Trophoblast cell (in vitro differentiated cells and primary cell): ENCODE measurements at regions not wholly inside any gene's neighbourhood (a gene's known extent, or its start where the extent isn't known, plus 50 kb on each side); places are given as distances from the start of the nearest gene placed in this dataset.

Experiments
- DNase-seq, 2 donors: peaks; one replicate each; pipeline ENCODE4 v3.0.0-alpha.2; 2016
- H2AFZ ChIP-seq: 2 replicates; pipeline ENCODE4 v1.6.1; 2013; ENCODE audit warnings: low read length, moderate library complexity, mild to moderate bottlenecking; ENCODE audit not compliant: insufficient read depth, poor library complexity
- H2AK5ac ChIP-seq: 2 replicates; pipeline ENCODE4 v1.6.1; 2013; ENCODE audit warnings: mild to moderate bottlenecking, low read length
- H2BK120ac ChIP-seq: 2 replicates; pipeline ENCODE4 v1.6.1; 2013; ENCODE audit warnings: low read length, mild to moderate bottlenecking, moderate library complexity; ENCODE audit not compliant: insufficient read depth, poor library complexity
- H2BK12ac ChIP-seq: 2 replicates; pipeline ENCODE4 v1.6.1; 2013; ENCODE audit warnings: mild to moderate bottlenecking, low read length, moderate library complexity
- H2BK5ac ChIP-seq: 2 replicates; pipeline ENCODE4 v1.6.1; 2013; ENCODE audit warnings: low read length, low read depth, moderate library complexity, mild to moderate bottlenecking; ENCODE audit not compliant: poor library complexity
- H3K14ac ChIP-seq: 2 replicates; pipeline ENCODE4 v1.6.1; 2013; ENCODE audit warnings: mild to moderate bottlenecking, low read length
- H3K18ac ChIP-seq: 2 replicates; pipeline ENCODE4 v1.6.1; 2013; ENCODE audit warnings: mild to moderate bottlenecking, low read length
- H3K23ac ChIP-seq: 2 replicates; pipeline ENCODE4 v1.6.1; 2013; ENCODE audit warnings: low read length
- H3K27ac ChIP-seq: 2 replicates; pipeline ENCODE4 v1.5.1; 2013; ENCODE audit warnings: low read depth, mild to moderate bottlenecking, inconsistent platforms, low read length, moderate library complexity
- H3K27me3 ChIP-seq: 2 replicates; pipeline ENCODE4 v1.6.1; 2013; ENCODE audit warnings: inconsistent platforms, mild to moderate bottlenecking, low read length, moderate library complexity; ENCODE audit not compliant: insufficient read depth
- H3K36me3 ChIP-seq, 2 experiments: 1 replicate in 1 of 2; 2 replicates in 1 of 2; pipeline ENCODE4 v1.6.1; 2013; ENCODE audit warnings: low read length in 2 of 2, mild to moderate bottlenecking in 2 of 2, moderate library complexity in 1 of 2; ENCODE audit not compliant: insufficient read depth in 2 of 2, control insufficient read depth in 1 of 2
- H3K4ac ChIP-seq: 2 replicates; pipeline ENCODE4 v1.6.1; 2013; ENCODE audit warnings: low read depth, mild to moderate bottlenecking, low read length, moderate library complexity
- H3K4me1 ChIP-seq, 2 experiments: 1 replicate in 1 of 2; 2 replicates in 1 of 2; pipeline ENCODE4 v1.6.1; 2013; ENCODE audit warnings: low read length in 2 of 2, mild to moderate bottlenecking in 2 of 2, moderate library complexity in 1 of 2; ENCODE audit not compliant: insufficient read depth in 2 of 2, control insufficient read depth in 1 of 2
- H3K4me2 ChIP-seq: 2 replicates; pipeline ENCODE4 v1.6.1; 2013; ENCODE audit warnings: inconsistent platforms, mild to moderate bottlenecking, low read length, moderate library complexity
- H3K4me3 ChIP-seq: 2 replicates; pipeline ENCODE4 v1.5.1; 2013; ENCODE audit warnings: mild to moderate bottlenecking, low read depth, low read length, inconsistent platforms
- H3K79me1 ChIP-seq: one replicate; pipeline ENCODE4 v1.6.1; 2013; ENCODE audit warnings: low read length
- H3K79me2 ChIP-seq: 2 replicates; pipeline ENCODE4 v1.6.1; 2013; ENCODE audit warnings: low read length, mild to moderate bottlenecking; ENCODE audit not compliant: control insufficient read depth, insufficient read depth, poor library complexity
- H3K9ac ChIP-seq: 2 replicates; pipeline ENCODE4 v1.6.1; 2013; ENCODE audit warnings: mild to moderate bottlenecking, low read length
- H3K9me3 ChIP-seq: 2 replicates; pipeline ENCODE4 v1.6.1; 2013; ENCODE audit warnings: low read depth, mild to moderate bottlenecking, control low read depth, inconsistent platforms, low read length; ENCODE audit not compliant: insufficient read depth
- H4K12ac ChIP-seq: 2 replicates; pipeline ENCODE4 v1.6.1; 2013; ENCODE audit warnings: low read depth, mild to moderate bottlenecking, low read length, moderate library complexity
- H4K8ac ChIP-seq: 2 replicates; pipeline ENCODE4 v1.6.1; 2013; ENCODE audit warnings: low read depth, mild to moderate bottlenecking, low read length, moderate library complexity
- H4K91ac ChIP-seq: one replicate; pipeline ENCODE4 v1.6.1; 2013; ENCODE audit warnings: low read depth, mild to moderate bottlenecking, low read length, moderate library complexity
- WGBS: extraction: QIAGEN DNeasy Blood & Tissue Kit; methylation state at CpG from one replicate; pipeline ENCODE4 v1.1.7; 2013; ENCODE audit warnings: missing lambda C conversion rate; ENCODE audit not compliant: insufficient read length, insufficient coverage; ENCODE audit errors: extremely low coverage; 5-methylcytosine and 5-hydroxymethylcytosine counted together

DNA sequence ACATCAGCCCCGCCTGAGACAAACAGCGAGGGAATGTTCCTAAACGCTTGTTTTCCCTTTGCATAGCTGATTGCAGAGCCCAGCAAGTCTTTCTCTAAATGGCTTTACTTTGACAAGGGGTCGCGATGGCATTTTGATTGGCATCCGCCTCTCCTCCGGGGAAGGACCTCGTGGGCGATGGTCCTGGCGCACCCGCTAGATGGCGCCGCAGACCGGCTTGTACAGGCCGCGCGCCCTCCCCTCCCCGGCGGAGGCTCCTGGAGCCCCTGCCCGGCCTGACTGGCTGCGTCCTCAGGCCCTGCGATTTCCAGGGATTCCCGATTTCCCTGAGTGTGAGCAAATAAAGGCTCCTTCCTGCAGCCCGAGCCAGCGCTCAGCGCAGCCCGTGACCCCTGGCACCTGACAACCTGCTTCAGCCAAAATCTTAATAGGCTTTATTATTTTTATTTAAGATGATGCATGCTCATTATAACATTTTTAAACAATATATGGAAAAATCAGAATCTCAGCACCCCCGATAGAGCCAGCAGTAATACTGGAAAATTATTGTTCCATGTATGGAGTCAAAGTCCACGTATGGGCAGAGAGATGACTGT lies 468.3 kb downstream of the AACS start:
- Histone ChIP-seq H2BK12ac (no peak overlapping the region), H2BK5ac (no peak overlapping the region), H3K23ac (no peak overlapping the region)

DNA sequence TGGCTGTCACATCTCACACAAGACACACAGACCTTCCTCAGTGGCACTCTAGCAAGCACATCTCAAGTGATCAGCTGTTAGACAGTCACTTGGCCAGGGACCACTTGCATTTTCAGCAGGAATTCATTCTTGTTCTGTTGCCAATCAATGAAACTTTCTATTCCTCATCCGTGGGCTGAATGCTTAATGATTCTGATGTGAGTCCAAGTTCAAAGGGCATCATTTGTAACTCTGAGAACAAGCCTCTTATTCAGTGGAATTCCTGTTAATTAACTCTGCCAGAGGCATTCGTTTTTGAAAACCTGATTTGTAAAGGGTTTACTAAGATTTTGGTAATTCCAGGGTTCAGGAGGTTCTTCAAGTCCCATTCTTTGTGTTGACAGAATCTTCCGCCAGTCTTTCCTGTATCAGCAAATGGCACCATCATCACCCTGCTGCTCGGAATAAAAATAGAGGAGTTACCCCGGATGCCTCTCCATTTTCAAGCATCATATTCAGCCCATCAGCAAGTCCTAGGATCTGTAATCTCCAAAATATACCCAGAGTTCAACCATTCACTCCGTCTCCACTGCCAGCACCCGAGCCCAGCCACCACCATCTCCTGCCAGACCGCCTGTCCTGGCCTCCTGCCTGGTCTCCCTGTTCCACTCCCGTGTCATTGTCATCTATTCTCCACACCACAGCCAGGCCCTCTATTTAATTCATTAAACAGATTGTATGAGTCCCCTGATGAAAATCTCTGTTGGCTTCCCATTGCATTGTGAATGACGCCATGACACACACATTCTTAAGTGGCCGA lies 473.4 kb downstream of the AACS start:
- no peak overlapping the region for H4K91ac ChIP-seq
- H3K9me3 ChIP-seq, result no peaks in the 10 kb centered on the region
- no peak overlapping the region for H3K4me2 ChIP-seq
- H3K4ac ChIP-seq, result no peak overlapping the region
- H2BK5ac ChIP-seq, result no peak overlapping the region
- no peak for DNase-seq
- peaks cover 0 to 4% of the 10 kb centered on the region in 2 experiments for H3K4me1 ChIP-seq
- H2AK5ac ChIP-seq, result no peak overlapping the region
- no peak overlapping the region for H2BK12ac ChIP-seq
- no peak overlapping the region for H2BK120ac ChIP-seq
- no peak overlapping the region for H3K18ac ChIP-seq
- no peak overlapping the region for H3K23ac ChIP-seq
- no peak overlapping the region for H2AFZ ChIP-seq
- no peak overlapping the region for H3K27ac ChIP-seq
- H3K9ac ChIP-seq, result no peak overlapping the region
- no CpG with 5 or more reads among the region's 11 CpGs for WGBS
- H4K12ac ChIP-seq, result no peak overlapping the region
- no peaks in the 10 kb centered on the region for H3K79me2 ChIP-seq
- H4K8ac ChIP-seq, result no peak overlapping the region
- H3K79me1 ChIP-seq, result no peaks in the 10 kb centered on the region
- no peaks in the 10 kb centered on the region for H3K27me3 ChIP-seq
- H3K4me3 ChIP-seq, result no peak overlapping the region
- H3K36me3 ChIP-seq, result no peaks in the 10 kb centered on the region
- no peak overlapping the region for H3K14ac ChIP-seq

More for the DNA sequence above, 468.3 kb downstream of the AACS start:
- WGBS, result no CpG with 5 or more reads among the region's 29 CpGs
- no peak overlapping the region for H3K4ac ChIP-seq
- no peak overlapping the region for H3K14ac ChIP-seq
- no peaks in the 10 kb centered on the region for H3K27me3 ChIP-seq
- H2AFZ ChIP-seq, result no peak overlapping the region
- H3K4me2 ChIP-seq, result no peak overlapping the region
- no peak overlapping the region for H4K12ac ChIP-seq
- H3K36me3 ChIP-seq, result no peaks in the 10 kb centered on the region
- no peak overlapping the region for H4K91ac ChIP-seq
- no peak overlapping the region for H3K18ac ChIP-seq
- peak in 1 of 2 donors; percentile 49 for DNase-seq
- no peak overlapping the region for H3K9ac ChIP-seq
- H4K8ac ChIP-seq, result no peak overlapping the region
- H2BK120ac ChIP-seq, result no peak overlapping the region
- no peak overlapping the region for H3K4me3 ChIP-seq
- no peak overlapping the region for H3K27ac ChIP-seq
- no peaks in the 10 kb centered on the region for H3K4me1 ChIP-seq
- H2AK5ac ChIP-seq, result no peak overlapping the region
- no peaks in the 10 kb centered on the region for H3K79me1 ChIP-seq
- H3K79me2 ChIP-seq, result no peaks in the 10 kb centered on the region
- no peaks in the 10 kb centered on the region for H3K9me3 ChIP-seq

- H3K4ac ChIP-seq, result no peak overlapping the region
- no CpG with 5 or more reads among the region's 5 CpGs for WGBS
Measured at GRCh38 chr12:125540580-125541204, 475.5 kb downstream of the AACS start.

DNA sequence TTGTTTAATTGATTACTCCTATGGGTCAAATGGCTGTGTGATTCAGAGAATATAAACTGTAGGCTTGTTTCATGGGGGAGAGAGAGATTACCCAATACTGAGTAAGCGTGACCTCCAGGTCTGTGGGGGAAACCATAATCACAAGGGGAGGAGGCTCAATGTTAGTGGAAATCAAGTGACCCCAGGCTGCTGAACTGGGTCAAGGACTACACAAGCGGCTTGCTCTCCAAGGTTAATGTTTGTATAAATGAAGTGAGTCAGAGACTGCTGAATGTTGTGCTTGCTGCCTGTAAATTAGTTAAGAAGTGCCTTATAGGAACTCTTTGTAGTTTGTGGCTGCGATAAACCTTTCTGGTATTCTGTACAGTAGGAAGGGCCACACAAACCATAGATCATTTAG lies 479.7 kb downstream of the AACS start:
- peaks cover 0 to 4% of the 10 kb centered on the region in 2 experiments for H3K4me1 ChIP-seq
- no peak overlapping the region for H2AFZ ChIP-seq
- H3K9me3 ChIP-seq, result peaks cover 3% of the 10 kb centered on the region
- no peak overlapping the region for H3K27ac ChIP-seq
- no peak for DNase-seq
- no peak overlapping the region for H3K18ac ChIP-seq
- no peak overlapping the region for H3K4me2 ChIP-seq
- H3K79me2 ChIP-seq, result no peaks in the 10 kb centered on the region
- H2BK120ac ChIP-seq, result no peak overlapping the region
- H3K4ac ChIP-seq, result no peak overlapping the region
- no peak overlapping the region for H4K12ac ChIP-seq
- no peak overlapping the region for H4K8ac ChIP-seq
- no peak overlapping the region for H2AK5ac ChIP-seq
- H3K79me1 ChIP-seq, result no peaks in the 10 kb centered on the region
- no peak overlapping the region for H2BK5ac ChIP-seq
- H2BK12ac ChIP-seq, result no peak overlapping the region
- no peak overlapping the region for H4K91ac ChIP-seq
- WGBS, result no CpG with 5 or more reads among the region's 3 CpGs
- H3K36me3 ChIP-seq, result no peaks in the 10 kb centered on the region
- H3K14ac ChIP-seq, result no peak overlapping the region
- H3K27me3 ChIP-seq, result no peaks in the 10 kb centered on the region
- H3K23ac ChIP-seq, result no peak overlapping the region
- H3K9ac ChIP-seq, result no peak overlapping the region
- H3K4me3 ChIP-seq, result no peak overlapping the region

More at GRCh38 chr12:125540580-125541204, 475.5 kb downstream of the AACS start:
- H3K4me3 ChIP-seq, result no peak overlapping the region
- H4K12ac ChIP-seq, result no peak overlapping the region
- no peak overlapping the region for H4K91ac ChIP-seq
- H4K8ac ChIP-seq, result no peak overlapping the region
- H3K79me1 ChIP-seq, result no peaks in the 10 kb centered on the region
- peaks cover 0 to 4% of the 10 kb centered on the region in 2 experiments for H3K4me1 ChIP-seq
- no peak overlapping the region for H3K18ac ChIP-seq
- H3K9me3 ChIP-seq, result no peaks in the 10 kb centered on the region
- no peaks in the 10 kb centered on the region for H3K79me2 ChIP-seq
- H3K36me3 ChIP-seq, result no peaks in the 10 kb centered on the region
- peak overlapping the region; percentile 36 for H3K27ac ChIP-seq
- peak; percentile 65 to 73 for DNase-seq
- H3K27me3 ChIP-seq, result no peaks in the 10 kb centered on the region
- H2AFZ ChIP-seq, result no peak overlapping the region
- H2BK12ac ChIP-seq, result no peak overlapping the region
- no peak overlapping the region for H2BK120ac ChIP-seq
- H3K23ac ChIP-seq, result no peak overlapping the region
- H2BK5ac ChIP-seq, result no peak overlapping the region
- H3K4me2 ChIP-seq, result no peak overlapping the region
- H2AK5ac ChIP-seq, result no peak overlapping the region
- H3K9ac ChIP-seq, result no peak overlapping the region
- H3K14ac ChIP-seq, result no peak overlapping the region
